HG02642 (cell line): ENCODE measurements at regions not wholly inside any gene's neighbourhood (a gene's known extent, or its start where the extent isn't known, plus 50 kb on each side); places are given as distances from the start of the nearest gene placed in this dataset.
"Not testable (repeated sequence)": the region's sequence is repeated elsewhere in the genome, so short reads cannot be mapped to it uniquely, and the experiment has no call there.

ENCODE experiments used
- ATAC-seq: cut with Tn5 transposase; IDR thresholded peaks from one replicate; pipeline ENCODE4 v1.9.1; 2021; ENCODE audit warnings: mild to moderate bottlenecking; ENCODE audit not compliant: unreplicated experiment, poor library complexity

GRCh38 chr2:103353774-103354173, 591.9 kb downstream of the TMEM182 start:
- no peak for ATAC-seq

- ATAC-seq = no peak
These were observed 593.5 kb downstream of the TMEM182 start for GRCh38 chr2:103355287-103355686.

GRCh38 chr2:103361712-103362111, 599.9 kb downstream of the TMEM182 start:
- no peak for ATAC-seq

GRCh38 chr2:103363639-103364038, 601.8 kb downstream of the TMEM182 start:
- no peak for ATAC-seq

- ATAC-seq = no peak
These were observed 602.3 kb downstream of the TMEM182 start for GRCh38 chr2:103364177-103364576.

GRCh38 chr2:103365071-103365470, 603.2 kb downstream of the TMEM182 start:
- ATAC-seq = no peak

- no peak for ATAC-seq
These were observed 606.0 kb downstream of the TMEM182 start for GRCh38 chr2:103367877-103368276.

- ATAC-seq = no peak
These were observed 621.7 kb downstream of the TMEM182 start for GRCh38 chr2:103383541-103383940.

GRCh38 chr2:103386872-103387271, 625.0 kb downstream of the TMEM182 start:
- no peak for ATAC-seq

- no peak for ATAC-seq
These were observed 626.1 kb downstream of the TMEM182 start for GRCh38 chr2:103387888-103388287.

GRCh38 chr2:103396152-103396551, 634.3 kb downstream of the TMEM182 start:
- ATAC-seq = no peak

- no peak for ATAC-seq
These were observed 639.8 kb downstream of the TMEM182 start for GRCh38 chr2:103401621-103402020.

- ATAC-seq = no peak
These were observed 640.5 kb downstream of the TMEM182 start for GRCh38 chr2:103402336-103402735.

GRCh38 chr2:103402944-103403343, 641.1 kb downstream of the TMEM182 start:
- ATAC-seq = no peak

GRCh38 chr2:103403388-103403787, 641.6 kb downstream of the TMEM182 start:
- not testable (repeated sequence) for ATAC-seq

GRCh38 chr2:103410221-103410620, 648.4 kb downstream of the TMEM182 start:
- ATAC-seq = no peak

- ATAC-seq = no peak
These were observed 657.7 kb downstream of the TMEM182 start for GRCh38 chr2:103419506-103419905.

GRCh38 chr2:103423100-103423499, 661.3 kb downstream of the TMEM182 start:
- no peak for ATAC-seq

- no peak for ATAC-seq
These were observed 665.7 kb downstream of the TMEM182 start for GRCh38 chr2:103427567-103427966.

- no peak for ATAC-seq
These were observed 668.4 kb downstream of the TMEM182 start for GRCh38 chr2:103430191-103430590.

- ATAC-seq = no peak
These were observed 673.2 kb downstream of the TMEM182 start for GRCh38 chr2:103435010-103435409.

GRCh38 chr2:103437161-103437560, 675.3 kb downstream of the TMEM182 start:
- ATAC-seq = no peak

- ATAC-seq = no peak
These were observed 683.5 kb downstream of the TMEM182 start for GRCh38 chr2:103445347-103445746.
